A673 (cell line): ENCODE measurements at regions not wholly inside any gene's neighbourhood (a gene's known extent, or its start where the extent isn't known, plus 50 kb on each side); places are given as distances from the start of the nearest gene placed in this dataset.

Experiments used
- BruUV-seq: library from RNA; stranded (reverse); fragments of 400-500 nt; replicated peaks from 2 replicates; lab custom pipeline; 2021; lab: Mats Ljungman, UMichigan
- CTCF ChIA-PET: fragments of 300-600 bp; sonication (Branson Sonifier 250); formaldehyde crosslinking; loops from one replicate; lab custom pipeline; 2022; ENCODE audit warnings: antibody characterized with exemption; lab: Charles Lee
- POLR2A ChIA-PET: fragments of 300-600 bp; sonication (Branson Sonifier 250); formaldehyde crosslinking; loops from one replicate; lab custom pipeline; 2022; ENCODE audit warnings: antibody characterized with exemption; ENCODE audit not compliant: low non-redundant PET; lab: Charles Lee
- DNase-seq: peaks from one replicate; pipeline ENCODE4 v3.0.0-alpha.2; 2015; ENCODE audit warnings: low spot score
- H3K27ac ChIP-seq: fragments of 200-600 bp; sonication (generic); 2 replicates; pipeline ENCODE4 v1.5.1; 2016; ENCODE audit warnings: mixed run types, low read depth, mild to moderate bottlenecking, mixed read lengths, antibody characterized with exemption, low read length; ENCODE audit not compliant: poor library complexity, severe bottlenecking
- H3K27me3 ChIP-seq: fragments of 200-600 bp; sonication (generic); replicated peaks from 2 replicates; pipeline ENCODE4 v1.6.1; 2017; ENCODE audit warnings: mixed run types, low read depth, mild to moderate bottlenecking, mixed read lengths, antibody characterized with exemption, low read length; ENCODE audit not compliant: insufficient read depth, poor library complexity
- H3K36me3 ChIP-seq: fragments of 200-600 bp; sonication (generic); 2 replicates; pipeline ENCODE4 v1.6.1; 2016; ENCODE audit warnings: mixed run types, mild to moderate bottlenecking, mixed read lengths, antibody characterized with exemption, low read length; ENCODE audit not compliant: insufficient read depth, poor library complexity, severe bottlenecking
- H3K4me1 ChIP-seq: fragments of 200-600 bp; sonication (generic); 2 replicates; pipeline ENCODE4 v1.6.1; 2017; ENCODE audit warnings: mixed run types, mild to moderate bottlenecking, mixed read lengths, antibody characterized with exemption, low read length; ENCODE audit not compliant: insufficient read depth, poor library complexity, severe bottlenecking
- H3K4me3 ChIP-seq: fragments of 200-600 bp; sonication (generic); 2 replicates; pipeline ENCODE4 v1.5.1; 2016; ENCODE audit warnings: low read depth, mixed run types, mild to moderate bottlenecking, mixed read lengths, low read length; ENCODE audit not compliant: poor library complexity, severe bottlenecking
- H3K9me3 ChIP-seq: fragments of 200-600 bp; sonication (generic); 2 replicates; pipeline ENCODE4 v1.6.1; 2016; ENCODE audit warnings: mixed run types, low read depth, mild to moderate bottlenecking, mixed read lengths, antibody characterized with exemption, low read length; ENCODE audit not compliant: poor library complexity, severe bottlenecking
- EZH2 ChIP-seq: fragments of 200-600 bp; sonication (generic); IDR thresholded peaks from 2 replicates; pipeline ENCODE4 v1.6.1; 2017; ENCODE audit warnings: borderline replicate concordance, low read depth, mild to moderate bottlenecking, mixed read lengths, antibody characterized with exemption, low read length; ENCODE audit not compliant: poor library complexity, severe bottlenecking
- intact Hi-C: fragments of 100-400 bp; cut with micrococcal nuclease; formaldehyde crosslinking; loops from one replicate; pipeline ENCODE4 v1.10.0; 2022; ENCODE audit not compliant: unreplicated experiment
- TF ChIP-seq, protein P1 (sequence below): fragments of 300-800, 200-600 bp; sonication (generic); conservative IDR thresholded peaks from 2 replicates; pipeline ENCODE4 v1.5.1; 2017; ENCODE audit warnings: low read depth, mild to moderate bottlenecking, antibody characterized with exemption, low read length, moderate library complexity, mixed read lengths

GRCh38 chr13:111017755-111018459 is 97.2 kb upstream of the ARHGEF7 start:
- Histone ChIP-seq H3K4me1 (no peaks in the 10 kb centered on the region), H3K27me3 (no peaks in the 10 kb centered on the region), H3K36me3 (no peaks in the 10 kb centered on the region), H3K27ac (no peak overlapping the region), H3K4me3 (no peak overlapping the region), H3K9me3 (peaks cover 13% of the 10 kb centered on the region)
- intact Hi-C loops: no loop called here
- CTCF ChIA-PET: no interaction called here
- no peak for DNase-seq
- no peak for TF ChIP-seq EZH2
- TF ChIP-seq, protein P1, sequence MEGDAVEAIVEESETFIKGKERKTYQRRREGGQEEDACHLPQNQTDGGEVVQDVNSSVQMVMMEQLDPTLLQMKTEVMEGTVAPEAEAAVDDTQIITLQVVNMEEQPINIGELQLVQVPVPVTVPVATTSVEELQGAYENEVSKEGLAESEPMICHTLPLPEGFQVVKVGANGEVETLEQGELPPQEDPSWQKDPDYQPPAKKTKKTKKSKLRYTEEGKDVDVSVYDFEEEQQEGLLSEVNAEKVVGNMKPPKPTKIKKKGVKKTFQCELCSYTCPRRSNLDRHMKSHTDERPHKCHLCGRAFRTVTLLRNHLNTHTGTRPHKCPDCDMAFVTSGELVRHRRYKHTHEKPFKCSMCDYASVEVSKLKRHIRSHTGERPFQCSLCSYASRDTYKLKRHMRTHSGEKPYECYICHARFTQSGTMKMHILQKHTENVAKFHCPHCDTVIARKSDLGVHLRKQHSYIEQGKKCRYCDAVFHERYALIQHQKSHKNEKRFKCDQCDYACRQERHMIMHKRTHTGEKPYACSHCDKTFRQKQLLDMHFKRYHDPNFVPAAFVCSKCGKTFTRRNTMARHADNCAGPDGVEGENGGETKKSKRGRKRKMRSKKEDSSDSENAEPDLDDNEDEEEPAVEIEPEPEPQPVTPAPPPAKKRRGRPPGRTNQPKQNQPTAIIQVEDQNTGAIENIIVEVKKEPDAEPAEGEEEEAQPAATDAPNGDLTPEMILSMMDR: no peak
- POLR2A ChIA-PET: no interaction called here
- BruUV-seq: no TSS peak

DNA sequence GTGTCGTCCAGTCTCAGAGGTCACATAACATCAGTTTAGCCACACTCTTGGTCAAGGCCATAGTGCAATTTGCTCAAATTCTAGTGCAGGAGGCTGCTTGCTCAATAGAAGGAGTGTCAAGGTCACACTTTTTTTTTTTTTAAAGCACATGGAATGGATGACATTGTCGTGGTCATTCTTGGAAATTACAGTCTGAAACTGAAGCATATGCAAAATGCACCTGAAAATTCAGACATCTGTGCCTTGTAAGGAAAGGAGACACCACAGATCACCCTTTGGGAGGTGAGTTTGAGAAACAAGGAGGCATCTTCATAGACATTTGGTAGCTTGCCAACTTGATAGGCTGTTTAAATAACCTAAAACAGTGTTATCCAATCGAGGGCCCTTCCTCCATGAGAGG is 98.3 kb upstream of the ANKRD10 start:
- Histone ChIP-seq H3K27me3 (peaks cover 35% of the 10 kb centered on the region), H3K36me3 (no peaks in the 10 kb centered on the region), H3K9me3 (no peaks in the 10 kb centered on the region), H3K4me1 (no peaks in the 10 kb centered on the region), H3K4me3 (no peak overlapping the region), H3K27ac (no peak overlapping the region)
- DNase-seq: no peak
- TF ChIP-seq, protein P1: no peak
- no peak for TF ChIP-seq EZH2
- ChIA-PET CTCF (no interaction called here), POLR2A (no interaction called here)
- BruUV-seq: no TSS peak
- intact Hi-C loops: no loop called here

DNA sequence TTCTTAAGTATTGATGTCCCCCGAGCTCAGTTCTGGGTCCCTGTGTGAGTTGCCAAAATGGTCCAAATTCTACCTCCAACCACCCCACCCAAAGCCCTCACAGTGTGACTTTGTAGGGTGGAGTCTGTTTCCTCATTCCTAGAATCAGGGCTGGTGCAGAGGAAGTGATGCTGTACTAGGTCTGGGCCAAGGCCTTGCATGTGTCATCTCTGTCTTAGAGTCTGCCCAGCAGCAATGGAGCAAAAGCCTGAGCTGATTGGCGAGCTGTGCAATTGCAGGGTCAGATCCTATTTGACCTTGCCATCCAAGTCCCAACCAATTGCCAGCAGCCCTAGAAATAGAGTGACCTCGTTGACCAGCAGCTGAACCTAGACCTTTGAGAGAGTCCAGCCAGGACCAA is 97.0 kb upstream of the ANKRD10 start:
- intact Hi-C loops: no loop called here
- ChIA-PET CTCF (no interaction called here), POLR2A (no interaction called here)
- peaks cover 36% of the 10 kb centered on the region for H3K27me3 ChIP-seq
- H3K4me1 ChIP-seq: no peaks in the 10 kb centered on the region
- no peak overlapping the region for H3K4me3 ChIP-seq
- no TSS peak for BruUV-seq
- no peak for TF ChIP-seq EZH2
- TF ChIP-seq, protein P1: no peak
- DNase-seq: no peak
- H3K36me3 ChIP-seq: no peaks in the 10 kb centered on the region
- H3K27ac ChIP-seq: no peak overlapping the region
- no peaks in the 10 kb centered on the region for H3K9me3 ChIP-seq
